RPMI7951 (cell line): ENCODE measurements at regions not wholly inside any gene's neighbourhood (a gene's known extent, or its start where the extent isn't known, plus 50 kb on each side); places are given as distances from the start of the nearest gene placed in this dataset.

Experiments
- DNase-seq: peaks from one replicate; pipeline ENCODE4 v3.0.0-alpha.2; 2012; ENCODE audit warnings: low read depth

GRCh38 chr9:19511694-19512093 is 102.9 kb downstream of the ACER2 start:
- DNase-seq: no peak

- no peak for DNase-seq
Measured at GRCh38 chr9:19510907-19511306, 102.1 kb downstream of the ACER2 start.
